ENCODE measurements at regions not wholly inside any gene's neighbourhood (a gene's known extent, or its start where the extent isn't known, plus 50 kb on each side); places are given as distances from the start of the nearest gene placed in this dataset.

- TF ChIP-seq CTCF (conservative IDR thresholded peaks at IDR 0.05; ENCODE audit: low read length) (no peak), EZH2phosphoT487 (IDR thresholded peaks at IDR 0.05; ENCODE audit: borderline replicate concordance) (no peak)
Observed at GRCh38 chr9:106075960-106076327, 381.6 kb downstream of the TMEM38B start.

All from Loucy (cell line).